KMS-11 (cell line): ENCODE measurements at regions not wholly inside any gene's neighbourhood (a gene's known extent, or its start where the extent isn't known, plus 50 kb on each side); places are given as distances from the start of the nearest gene placed in this dataset.

Source experiments
- H2AFZ ChIP-seq: fragments of 200-600 bp; sonication (generic); 2 replicates; pipeline ENCODE4 v1.6.1; 2016; ENCODE audit warnings: antibody characterized with exemption, mixed run types, low read depth
- H3K27ac ChIP-seq: fragments of 200-600 bp; sonication (generic); 2 replicates; pipeline ENCODE4 v1.6.1; 2016; ENCODE audit warnings: mild to moderate bottlenecking, mixed run types
- H3K27me3 ChIP-seq: fragments of 200-600 bp; sonication (generic); 2 replicates; pipeline ENCODE4 v1.6.1; 2017; ENCODE audit warnings: mild to moderate bottlenecking, low read depth, mixed run types, moderate library complexity; ENCODE audit not compliant: insufficient read depth
- H3K36me3 ChIP-seq: fragments of 200-600 bp; sonication (generic); 2 replicates; pipeline ENCODE4 v1.6.1; 2017; ENCODE audit warnings: mild to moderate bottlenecking, mixed run types; ENCODE audit not compliant: insufficient read depth
- H3K4me1 ChIP-seq: fragments of 200-600 bp; sonication (generic); 2 replicates; pipeline ENCODE4 v1.6.1; 2016; ENCODE audit warnings: mild to moderate bottlenecking, low read depth, mixed run types; ENCODE audit not compliant: poor library complexity, severe bottlenecking
- H3K4me2 ChIP-seq: fragments of 200-600 bp; sonication (generic); 2 replicates; pipeline ENCODE4 v1.7.0; 2016; ENCODE audit warnings: mild to moderate bottlenecking, mixed run types
- H3K4me3 ChIP-seq: fragments of 200-600 bp; sonication (generic); IDR thresholded peaks from 2 replicates; pipeline ENCODE4 v1.6.1; 2017; ENCODE audit warnings: low read depth, low read length, mixed read lengths; ENCODE audit not compliant: insufficient read depth
- H3K79me2 ChIP-seq: fragments of 200-600 bp; sonication (generic); 2 replicates; pipeline ENCODE4 v1.6.1; 2016; ENCODE audit warnings: low read depth, mixed run types; ENCODE audit not compliant: insufficient read depth
- H3K9ac ChIP-seq: fragments of 200-600 bp; sonication (generic); 2 replicates; pipeline ENCODE4 v1.6.1; 2016; ENCODE audit warnings: mild to moderate bottlenecking, mixed run types
- H4K20me1 ChIP-seq: fragments of 200-600 bp; sonication (generic); 2 replicates; pipeline ENCODE4 v1.6.1; 2016; ENCODE audit warnings: mild to moderate bottlenecking, mixed run types; ENCODE audit not compliant: insufficient read depth
- CTCF ChIP-seq: fragments of 200-600 bp; sonication (generic); conservative IDR thresholded peaks from 2 replicates; pipeline ENCODE4 v1.6.1; 2017; ENCODE audit warnings: low read depth, mild to moderate bottlenecking, antibody characterized with exemption, low read length, moderate library complexity, mixed read lengths

- Histone ChIP-seq H3K27me3 (no peaks in the 10 kb centered on the region), H3K79me2 (no peaks in the 10 kb centered on the region), H4K20me1 (no peaks in the 10 kb centered on the region), H3K4me3 (no peak overlapping the region), H2AFZ (no peak overlapping the region), H3K36me3 (no peaks in the 10 kb centered on the region), H3K27ac (no peak overlapping the region), H3K9ac (no peak overlapping the region), H3K4me1 (no peaks in the 10 kb centered on the region), H3K4me2 (no peak overlapping the region)
- no peak for TF ChIP-seq CTCF
Measured at GRCh38 chr20:21941941-21942805, 236.7 kb downstream of the PAX1 start.

GRCh38 chr20:21936720-21937380, 231.4 kb downstream of the PAX1 start:
- Histone ChIP-seq H3K4me3 (no peak overlapping the region), H3K4me1 (no peaks in the 10 kb centered on the region), H3K36me3 (no peaks in the 10 kb centered on the region), H3K27ac (no peak overlapping the region), H3K79me2 (no peaks in the 10 kb centered on the region), H4K20me1 (no peaks in the 10 kb centered on the region), H2AFZ (no peak overlapping the region), H3K9ac (no peak overlapping the region), H3K4me2 (no peak overlapping the region), H3K27me3 (no peaks in the 10 kb centered on the region)
- no peak for TF ChIP-seq CTCF

GRCh38 chr20:21936261-21936660, 230.8 kb downstream of the PAX1 start:
- H3K9ac ChIP-seq, result no peak overlapping the region
- H3K36me3 ChIP-seq, result no peaks in the 10 kb centered on the region
- no peak overlapping the region for H3K27ac ChIP-seq
- no peak overlapping the region for H3K4me3 ChIP-seq
- no peaks in the 10 kb centered on the region for H3K4me1 ChIP-seq
- no peak overlapping the region for H3K4me2 ChIP-seq
- TF ChIP-seq CTCF, result no peak
- no peaks in the 10 kb centered on the region for H4K20me1 ChIP-seq
- no peaks in the 10 kb centered on the region for H3K27me3 ChIP-seq
- no peaks in the 10 kb centered on the region for H3K79me2 ChIP-seq
- H2AFZ ChIP-seq, result no peak overlapping the region

- H3K27ac ChIP-seq, result no peak overlapping the region
- no peak overlapping the region for H3K4me2 ChIP-seq
- no peak for TF ChIP-seq CTCF
- no peak overlapping the region for H3K9ac ChIP-seq
- H3K79me2 ChIP-seq, result no peaks in the 10 kb centered on the region
- no peak overlapping the region for H2AFZ ChIP-seq
- H3K4me1 ChIP-seq, result no peaks in the 10 kb centered on the region
- H3K4me3 ChIP-seq, result no peak overlapping the region
- H4K20me1 ChIP-seq, result no peaks in the 10 kb centered on the region
- no peaks in the 10 kb centered on the region for H3K36me3 ChIP-seq
- no peaks in the 10 kb centered on the region for H3K27me3 ChIP-seq
Measured at GRCh38 chr20:21933526-21933925, 228.1 kb downstream of the PAX1 start.
